DMS53 treated with DMSO at 0.1 percent for 48 hours (cell line): ENCODE measurements at regions not wholly inside any gene's neighbourhood (a gene's known extent, or its start where the extent isn't known, plus 50 kb on each side); places are given as distances from the start of the nearest gene placed in this dataset.
"Not testable (repeated sequence)": the region's sequence is repeated elsewhere in the genome, so short reads cannot be mapped to it uniquely, and the experiment has no call there.

ENCODE experiments used
- DNase-seq: peaks from one replicate; lab custom pipeline; 2025; ENCODE audit not compliant: unreplicated experiment; lab: John Stamatoyannopoulos, UW

DNA sequence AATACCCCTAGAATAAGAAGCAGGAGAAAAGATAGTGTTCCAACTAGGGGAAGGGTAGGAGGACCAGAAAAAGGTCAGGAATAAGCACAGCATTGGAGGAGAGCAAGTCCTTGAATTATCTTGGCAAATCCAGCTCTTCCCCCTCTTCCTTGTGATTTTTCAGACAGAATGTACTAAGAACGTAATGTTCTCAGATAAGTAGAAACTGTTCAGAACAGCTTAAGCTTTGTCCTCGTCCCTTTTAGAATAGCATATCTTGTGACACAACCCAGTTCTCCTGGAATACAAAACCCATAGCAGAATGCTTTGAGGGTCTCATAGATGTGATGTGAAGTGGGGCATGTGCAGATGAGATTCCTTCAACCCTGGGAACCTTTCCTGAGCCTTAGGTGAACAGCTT lies 97.4 kb downstream of the EMB start:
- no peak for DNase-seq

DNA sequence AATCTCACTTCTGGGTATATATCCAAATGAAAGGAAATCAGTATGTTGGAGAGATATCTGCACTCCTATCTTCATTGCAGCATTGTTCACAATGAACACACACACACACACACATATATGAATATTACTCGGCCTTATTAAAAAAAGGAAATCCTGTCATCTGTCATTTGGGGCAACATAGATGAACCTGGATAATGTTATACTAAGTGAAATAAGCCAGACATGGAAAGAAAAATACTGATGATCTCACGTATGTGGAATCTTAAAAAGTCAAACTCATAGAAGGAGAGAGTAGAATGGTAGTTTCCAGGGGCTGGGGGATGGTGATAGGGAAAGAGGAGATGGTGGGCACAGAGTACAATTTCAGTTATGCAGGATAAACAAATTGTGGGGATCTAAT lies 100.3 kb downstream of the EMB start:
- DNase-seq = no peak

DNA sequence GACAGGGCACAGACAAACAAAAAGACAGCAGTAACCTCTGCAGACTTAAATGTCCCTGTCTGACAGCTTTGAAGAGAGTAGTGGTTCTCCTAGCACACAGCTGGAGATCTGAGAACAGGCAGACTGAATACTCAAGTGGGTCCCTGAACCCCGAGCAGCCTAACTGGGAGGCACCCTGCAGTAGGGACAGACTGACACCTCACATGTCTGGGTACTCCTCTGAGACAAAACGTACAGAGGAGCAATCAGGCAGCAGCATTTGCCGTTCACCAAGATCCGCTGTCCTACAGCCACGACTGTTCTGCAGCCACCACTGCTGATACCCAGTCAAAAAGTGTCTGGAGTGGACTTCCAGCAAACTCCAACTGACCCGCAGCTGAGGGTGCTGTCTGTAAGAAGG lies 110.5 kb downstream of the EMB start:
- not testable (repeated sequence) for DNase-seq

DNA sequence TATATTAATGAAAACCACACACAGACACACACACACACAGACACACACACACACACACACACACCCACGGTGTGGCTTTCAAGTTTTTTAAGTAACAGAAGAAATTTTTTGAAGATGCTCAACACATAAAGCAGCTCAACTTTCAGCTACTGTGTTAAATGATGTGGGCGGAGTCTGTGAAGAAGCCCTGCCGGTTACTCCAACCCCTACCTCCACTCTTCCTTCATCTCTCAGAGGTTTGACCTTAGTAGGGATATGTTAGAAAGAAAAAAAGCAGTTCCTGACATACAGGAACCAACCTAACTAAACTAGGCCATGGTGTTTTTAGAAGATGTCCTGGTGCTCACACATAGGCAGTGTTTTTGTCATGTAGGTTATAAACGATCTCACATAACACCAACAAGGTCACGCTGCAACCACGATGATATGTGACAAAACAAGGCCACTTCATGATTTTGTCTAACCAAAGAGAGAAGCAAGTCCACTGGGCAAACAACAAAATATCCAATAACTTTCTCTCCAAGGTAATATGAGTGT lies 112.8 kb downstream of the EMB start:
- DNase-seq = no peak

DNA sequence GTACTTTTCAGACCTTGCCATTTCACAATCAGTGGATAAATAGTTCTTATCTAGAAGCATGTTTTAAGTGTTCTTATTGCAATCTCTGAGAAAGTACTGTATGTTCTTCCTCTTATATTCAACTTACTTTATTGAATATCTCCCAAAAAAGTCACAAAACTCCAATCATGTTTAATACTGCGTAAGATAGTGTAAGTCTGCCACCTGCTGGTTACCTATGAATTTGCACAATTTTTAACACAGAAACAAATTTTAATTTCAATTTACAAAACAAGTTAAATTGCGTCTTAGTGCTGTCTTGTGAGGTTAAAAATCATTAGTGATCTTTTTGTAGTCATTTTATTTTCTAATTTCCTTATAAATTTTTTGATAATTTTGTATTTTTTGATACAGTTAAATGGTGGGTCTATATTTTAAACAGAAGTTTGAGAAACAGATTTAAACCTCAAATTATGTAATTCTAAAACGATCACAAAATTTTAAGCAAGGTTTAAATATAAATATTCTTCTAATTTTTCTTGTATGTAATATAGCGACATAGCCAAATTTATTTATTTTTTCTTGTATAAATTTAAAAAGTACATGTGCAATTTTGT lies 115.8 kb downstream of the EMB start:
- DNase-seq = no peak

DNA sequence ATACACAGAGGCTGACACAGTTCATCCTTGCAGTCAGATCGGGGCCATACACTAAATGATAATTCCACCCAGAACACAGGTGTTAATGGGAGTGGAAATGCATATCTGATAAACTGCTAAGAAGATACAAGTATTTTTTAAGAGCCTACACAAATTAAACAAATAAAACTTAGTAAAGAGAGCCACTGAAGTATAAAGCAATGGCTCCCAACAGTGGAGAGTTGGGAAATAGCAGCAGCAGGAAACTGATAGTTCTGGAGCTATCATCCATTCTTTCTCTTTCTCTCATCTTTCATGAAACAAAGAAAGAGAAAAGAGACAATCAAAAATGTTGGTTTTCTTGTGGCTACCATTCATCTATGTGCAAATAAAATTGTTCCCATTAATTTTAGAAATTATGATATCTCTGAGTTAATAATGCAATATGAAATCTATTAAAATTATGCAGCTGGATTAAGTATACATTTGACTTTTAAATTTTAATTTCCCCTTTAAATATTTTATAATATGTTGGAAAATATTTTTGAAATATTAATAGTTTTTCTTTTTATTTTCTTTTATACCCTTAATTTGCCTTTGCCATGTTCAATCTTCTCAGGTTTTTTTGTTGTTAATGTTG lies 120.8 kb downstream of the EMB start:
- DNase-seq = no peak

DNA sequence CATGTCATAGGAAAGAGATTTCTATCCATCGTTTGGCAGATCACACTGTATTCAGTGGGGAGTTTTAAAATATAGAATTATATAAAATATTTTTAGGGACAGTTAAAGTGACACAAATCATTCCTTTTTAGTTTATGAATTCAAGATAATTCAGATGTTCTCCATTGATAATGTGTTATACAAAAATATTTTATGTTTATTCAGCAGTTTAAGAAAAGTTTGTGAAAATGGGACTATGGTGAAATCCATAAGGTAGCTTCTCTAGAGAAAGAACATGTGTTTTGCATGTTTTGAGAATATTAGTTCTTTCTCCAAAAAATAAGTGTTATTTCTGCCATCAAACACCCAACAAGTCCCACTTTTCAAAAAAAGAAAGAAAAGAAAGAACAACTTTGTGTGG lies 122.9 kb downstream of the EMB start:
- DNase-seq = no peak

DNA sequence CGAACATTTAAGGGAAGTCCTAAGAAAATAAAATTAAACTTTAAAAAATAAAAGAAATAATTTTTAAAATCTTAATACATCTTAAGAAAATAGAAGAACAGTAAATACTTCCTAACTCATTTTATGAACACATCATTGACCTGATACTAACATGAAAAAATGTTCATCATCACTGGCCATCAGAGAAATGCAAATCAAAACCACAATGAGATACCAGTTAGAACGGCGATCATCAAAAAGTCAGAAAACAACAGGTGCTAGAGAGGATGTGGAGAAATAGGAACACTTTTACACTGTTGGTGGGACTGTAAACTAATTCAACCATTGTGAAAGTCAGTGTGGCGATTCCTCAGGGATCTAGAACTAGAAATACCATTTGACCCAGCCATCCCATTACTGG lies 134.6 kb downstream of the EMB start:
- DNase-seq = not testable (repeated sequence)

DNA sequence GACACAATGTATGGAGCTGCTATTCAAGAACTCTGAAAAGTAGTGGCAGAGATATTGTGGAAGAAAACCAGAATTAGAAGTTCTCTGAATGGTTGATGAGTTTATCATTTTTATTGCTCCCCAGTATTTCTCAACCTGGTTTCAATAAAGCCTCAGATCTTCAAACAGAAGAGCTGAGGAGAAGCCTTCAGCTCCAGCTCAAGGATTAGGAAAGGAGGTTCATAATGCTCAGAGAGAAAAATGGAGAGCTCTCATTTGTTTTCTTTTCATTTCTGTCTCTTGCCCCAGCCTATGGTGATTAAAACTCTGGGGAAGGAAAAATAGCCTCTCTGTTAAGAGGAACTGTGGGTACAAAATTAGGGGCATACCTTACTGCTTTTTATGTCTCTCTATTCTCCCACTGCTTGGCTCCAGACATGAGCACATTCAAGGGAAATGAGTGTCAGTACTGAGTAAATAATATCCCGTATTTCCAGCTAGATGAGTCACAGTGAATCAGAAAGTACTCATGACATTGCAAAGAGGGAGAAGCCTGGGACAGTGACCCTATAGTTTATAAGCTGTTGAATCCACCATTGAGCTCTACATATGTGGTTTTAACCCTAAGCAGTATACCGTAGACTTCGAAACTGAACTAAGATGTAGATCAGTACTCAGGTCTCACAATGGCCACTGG lies 138.1 kb downstream of the EMB start:
- DNase-seq = peak; percentile 83

DNA sequence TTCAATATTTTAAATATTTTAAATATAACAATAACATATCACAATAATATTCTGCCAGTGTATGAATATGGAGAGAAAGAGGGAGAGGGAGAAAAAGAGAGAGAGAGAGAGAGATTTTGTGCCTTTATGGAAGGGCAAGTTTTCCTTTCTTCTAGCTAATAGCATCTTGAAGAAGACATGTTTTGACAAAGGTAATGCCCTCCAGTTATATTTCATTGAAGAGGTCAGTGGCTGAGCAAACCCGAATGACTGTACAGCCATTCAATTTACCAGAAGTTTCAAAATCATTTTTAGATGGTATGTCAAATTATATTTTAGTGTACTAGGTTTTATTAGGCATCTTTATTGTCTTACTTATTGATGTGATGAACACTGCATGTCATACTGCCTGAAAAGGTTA lies 139.3 kb downstream of the EMB start:
- DNase-seq = no peak

DNA sequence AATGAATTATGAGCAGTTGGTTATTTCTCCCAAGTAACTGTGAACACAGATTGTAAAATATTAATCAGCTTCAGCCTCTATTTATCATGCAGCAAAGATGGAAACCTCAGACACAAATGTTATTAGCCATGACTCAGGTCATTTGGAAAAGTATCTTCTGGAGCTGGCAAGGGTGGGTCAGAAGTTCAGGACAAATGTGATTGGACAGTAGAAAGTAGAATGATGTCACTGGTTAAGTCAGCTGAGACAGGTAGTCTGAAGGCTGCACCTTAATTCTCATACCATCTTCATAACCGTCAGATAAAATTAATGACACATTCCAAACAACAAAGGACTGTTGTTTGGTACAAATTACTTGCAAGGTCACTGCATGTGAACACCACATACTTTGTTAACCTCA lies 140.2 kb downstream of the EMB start:
- DNase-seq = no peak

DNA sequence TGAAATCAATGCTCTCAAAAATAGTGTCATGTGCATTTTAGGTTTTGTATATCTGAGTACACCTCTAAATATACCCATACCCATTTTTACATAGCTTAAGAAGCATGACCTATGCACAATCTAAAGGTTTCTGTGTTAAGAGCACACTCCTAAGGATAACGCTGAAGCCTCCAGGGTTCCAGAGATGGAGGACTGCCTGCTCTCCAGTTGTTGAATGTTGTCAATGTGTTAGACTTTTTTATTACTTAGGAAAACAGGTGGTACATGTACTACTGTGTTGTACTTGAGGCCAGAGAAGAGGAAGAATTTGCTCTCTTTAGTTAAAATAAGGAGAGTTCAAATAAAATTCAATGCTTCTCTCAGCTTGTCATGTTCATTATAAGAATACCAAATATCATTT lies 141.2 kb downstream of the EMB start:
- no peak for DNase-seq

DNA sequence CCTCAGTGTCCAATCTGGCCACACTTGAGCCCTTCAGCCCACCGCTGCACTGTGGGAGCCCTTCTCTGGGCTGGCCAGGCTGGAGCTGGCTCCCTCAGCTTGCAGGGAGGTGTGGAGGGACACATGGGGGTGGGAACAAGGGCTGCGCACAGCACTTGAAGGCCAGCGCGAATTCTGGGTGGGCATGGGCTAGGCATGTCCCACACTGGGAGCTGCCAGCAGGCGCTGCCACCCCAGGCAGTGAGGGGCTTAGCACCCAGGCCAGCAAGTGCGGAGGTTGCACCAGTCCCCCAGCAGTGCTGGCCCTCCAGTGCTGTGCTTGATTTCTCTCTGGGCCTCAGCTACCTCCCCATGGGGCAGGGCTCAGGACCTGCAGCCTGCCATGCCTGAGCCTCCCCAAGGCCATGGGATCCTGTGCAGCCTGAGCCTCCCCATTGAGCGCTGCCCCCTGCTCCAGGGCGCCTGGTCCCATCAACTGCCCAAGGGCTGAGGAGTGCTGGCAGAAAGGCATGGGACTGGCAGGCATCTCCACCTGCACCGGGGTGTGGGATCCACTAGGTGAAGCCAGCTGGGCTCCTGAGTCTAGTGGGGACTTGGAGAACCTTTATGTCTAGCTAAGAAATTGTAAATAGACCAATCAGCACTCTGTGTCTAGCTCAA lies 148.2 kb downstream of the EMB start:
- no peak for DNase-seq

DNA sequence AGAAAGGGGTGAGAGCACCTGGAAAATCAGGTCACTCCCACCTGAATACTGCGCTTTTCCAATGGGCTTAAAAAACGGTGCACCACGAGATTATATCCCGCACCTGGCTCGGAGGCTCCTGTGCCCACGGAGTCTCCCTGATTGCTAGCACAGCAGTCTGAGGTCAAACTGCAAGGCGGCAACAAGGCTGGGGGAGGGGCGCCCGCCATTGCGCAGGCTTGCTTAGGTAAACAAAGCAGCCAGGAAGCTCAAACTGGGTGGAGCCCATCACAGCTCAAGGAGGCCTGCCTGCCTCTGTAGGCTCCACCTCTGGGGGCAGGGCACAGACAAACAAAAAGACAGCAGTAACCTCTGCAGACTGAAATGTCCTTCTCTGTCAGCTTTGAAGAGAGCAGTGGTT lies 160.6 kb downstream of the EMB start:
- DNase-seq = peak; percentile 16
